HUES64 (cell line): ENCODE measurements at regions not wholly inside any gene's neighbourhood (a gene's known extent, or its start where the extent isn't known, plus 50 kb on each side); places are given as distances from the start of the nearest gene placed in this dataset.

Experiments
- H3K27ac ChIP-seq: 2 replicates; pipeline ENCODE4 v1.7.0; 2013; ENCODE audit warnings: low read depth, low read length, inconsistent platforms
- H3K27me3 ChIP-seq: 2 replicates; pipeline ENCODE4 v1.6.1; 2013; ENCODE audit warnings: mild to moderate bottlenecking, low read length; ENCODE audit not compliant: insufficient read depth
- H3K36me3 ChIP-seq: 2 replicates; pipeline ENCODE4 v1.6.1; 2013; ENCODE audit warnings: mild to moderate bottlenecking, low read length; ENCODE audit not compliant: insufficient read depth
- H3K4me1 ChIP-seq: 2 replicates; pipeline ENCODE4 v1.6.1; 2013; ENCODE audit warnings: mild to moderate bottlenecking, low read length, moderate library complexity; ENCODE audit not compliant: insufficient read depth
- H3K4me3 ChIP-seq: 2 replicates; pipeline ENCODE4 v1.5.1; 2013; ENCODE audit warnings: mild to moderate bottlenecking, low read length, moderate library complexity
- H3K9ac ChIP-seq: 2 replicates; pipeline ENCODE4 v1.6.1; 2013; ENCODE audit warnings: mild to moderate bottlenecking, low read depth, low read length
- H3K9me3 ChIP-seq: 2 replicates; pipeline ENCODE4 v1.6.1; 2013; ENCODE audit warnings: low read depth, low read length; ENCODE audit not compliant: insufficient read depth
- WGBS: fragments of 150-250, 120-280 bp; methylation state at CpG from one replicate; pipeline ENCODE4 v1.1.7; 2013; ENCODE audit warnings: missing lambda C conversion rate; 5-methylcytosine and 5-hydroxymethylcytosine counted together

DNA sequence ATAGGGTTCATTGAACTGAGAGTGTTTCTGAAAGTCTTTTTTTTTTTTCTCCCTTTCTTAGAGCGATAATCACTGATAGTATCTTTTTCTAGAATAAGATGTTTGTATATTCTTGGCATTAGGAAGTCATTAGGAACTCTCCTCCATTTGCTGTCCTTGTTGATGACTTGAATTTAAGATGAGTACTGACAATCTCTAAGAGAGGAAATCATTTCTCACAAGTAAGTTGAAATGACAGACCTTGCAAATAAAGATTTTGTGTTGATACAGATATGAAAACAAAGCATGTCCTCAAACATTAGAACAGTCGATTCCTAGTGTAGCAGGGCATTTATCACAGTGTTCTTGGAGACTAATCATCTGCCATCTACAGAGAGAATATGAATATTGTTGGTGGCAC is 458.4 kb upstream of the SYT1 start:
- Histone ChIP-seq H3K4me1 (peaks cover 55% of the 10 kb centered on the region), H3K4me3 (no peak overlapping the region), H3K9ac (no peak overlapping the region), H3K9me3 (no peaks in the 10 kb centered on the region), H3K27ac (no peak overlapping the region), H3K36me3 (no peaks in the 10 kb centered on the region), H3K27me3 (no peaks in the 10 kb centered on the region)
- WGBS = 100% methylated on average over 1 of the region's 2 CpGs

DNA sequence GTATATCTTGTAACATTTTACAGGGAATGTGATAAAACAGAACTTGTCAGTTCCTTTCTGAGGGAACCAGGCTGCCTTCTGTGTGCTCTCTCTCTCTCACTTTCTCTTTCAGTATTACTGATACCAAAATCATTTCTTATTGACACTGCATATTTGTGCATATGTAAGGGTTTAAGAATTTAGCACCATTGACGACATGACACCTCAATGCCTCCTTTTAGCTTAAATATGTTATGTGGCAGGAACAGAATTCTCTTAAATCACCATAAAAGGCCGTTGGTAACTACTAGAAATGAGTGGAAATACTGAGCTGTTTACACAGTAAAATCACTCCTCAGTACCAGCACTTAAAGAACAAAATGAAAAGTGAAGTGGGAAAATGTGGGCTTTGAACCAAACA is 457.7 kb upstream of the SYT1 start:
- no CpG with 5 or more reads among the region's 2 CpGs for WGBS
- Histone ChIP-seq H3K9ac (no peak overlapping the region), H3K36me3 (no peaks in the 10 kb centered on the region), H3K9me3 (no peaks in the 10 kb centered on the region), H3K27ac (no peak overlapping the region), H3K4me3 (no peak overlapping the region), H3K27me3 (no peaks in the 10 kb centered on the region), H3K4me1 (peaks cover 52% of the 10 kb centered on the region)

GRCh38 chr12:78407722-78408121 is 456.9 kb upstream of the SYT1 start:
- no peak overlapping the region for H3K4me3 ChIP-seq
- peaks cover 44% of the 10 kb centered on the region for H3K4me1 ChIP-seq
- H3K27ac ChIP-seq = no peak overlapping the region
- no peak overlapping the region for H3K9ac ChIP-seq
- 94% methylated on average over 2 of the region's 2 CpGs for WGBS
- no peaks in the 10 kb centered on the region for H3K27me3 ChIP-seq
- no peaks in the 10 kb centered on the region for H3K36me3 ChIP-seq
- H3K9me3 ChIP-seq = no peaks in the 10 kb centered on the region

GRCh38 chr12:78414071-78414470 is 450.5 kb upstream of the SYT1 start:
- no peaks in the 10 kb centered on the region for H3K36me3 ChIP-seq
- H3K4me1 ChIP-seq = no peaks in the 10 kb centered on the region
- no peaks in the 10 kb centered on the region for H3K27me3 ChIP-seq
- H3K27ac ChIP-seq = no peak overlapping the region
- no peaks in the 10 kb centered on the region for H3K9me3 ChIP-seq
- no peak overlapping the region for H3K9ac ChIP-seq
- no peak overlapping the region for H3K4me3 ChIP-seq
- WGBS = 96% methylated on average over 1 of the region's 1 CpG

GRCh38 chr12:78418919-78419318 is 445.7 kb upstream of the SYT1 start:
- Histone ChIP-seq H3K27me3 (no peaks in the 10 kb centered on the region), H3K4me1 (no peaks in the 10 kb centered on the region), H3K9ac (no peak overlapping the region), H3K4me3 (no peak overlapping the region), H3K9me3 (no peaks in the 10 kb centered on the region), H3K27ac (no peak overlapping the region), H3K36me3 (no peaks in the 10 kb centered on the region)
- WGBS = 92% methylated on average over 2 of the region's 2 CpGs

GRCh38 chr12:78419513-78419912 is 445.1 kb upstream of the SYT1 start:
- 100% methylated on average over 2 of the region's 3 CpGs for WGBS
- no peak overlapping the region for H3K27ac ChIP-seq

DNA sequence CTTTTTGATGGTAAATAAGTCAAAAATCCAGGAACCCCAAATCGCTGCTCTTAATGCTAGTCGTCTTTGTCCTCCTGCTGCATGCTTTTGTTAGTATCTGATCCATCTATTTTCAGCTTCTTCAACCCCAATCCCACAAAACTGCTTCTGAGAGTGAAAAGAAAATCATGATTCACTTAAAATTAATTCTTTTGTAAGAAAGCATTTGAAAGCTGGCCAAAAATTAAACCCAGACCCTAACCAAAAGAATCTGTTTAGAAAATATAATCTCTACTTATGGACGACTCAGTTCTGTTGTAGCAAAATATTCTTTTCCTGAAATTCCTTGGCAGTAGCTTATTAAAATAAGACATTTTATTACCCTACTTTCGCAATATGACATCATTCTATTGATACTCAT is 443.6 kb upstream of the SYT1 start:
- 89% methylated on average over 3 of the region's 4 CpGs for WGBS
- H3K9me3 ChIP-seq = no peaks in the 10 kb centered on the region
- no peaks in the 10 kb centered on the region for H3K36me3 ChIP-seq
- H3K9ac ChIP-seq = no peak overlapping the region
- H3K27ac ChIP-seq = no peak overlapping the region
- H3K27me3 ChIP-seq = no peaks in the 10 kb centered on the region
- H3K4me3 ChIP-seq = no peak overlapping the region
- H3K4me1 ChIP-seq = no peaks in the 10 kb centered on the region

More at GRCh38 chr12:78419513-78419912, 445.1 kb upstream of the SYT1 start:
- Histone ChIP-seq H3K27me3 (no peaks in the 10 kb centered on the region), H3K36me3 (no peaks in the 10 kb centered on the region), H3K4me1 (no peaks in the 10 kb centered on the region), H3K9me3 (no peaks in the 10 kb centered on the region), H3K9ac (no peak overlapping the region), H3K4me3 (no peak overlapping the region)

DNA sequence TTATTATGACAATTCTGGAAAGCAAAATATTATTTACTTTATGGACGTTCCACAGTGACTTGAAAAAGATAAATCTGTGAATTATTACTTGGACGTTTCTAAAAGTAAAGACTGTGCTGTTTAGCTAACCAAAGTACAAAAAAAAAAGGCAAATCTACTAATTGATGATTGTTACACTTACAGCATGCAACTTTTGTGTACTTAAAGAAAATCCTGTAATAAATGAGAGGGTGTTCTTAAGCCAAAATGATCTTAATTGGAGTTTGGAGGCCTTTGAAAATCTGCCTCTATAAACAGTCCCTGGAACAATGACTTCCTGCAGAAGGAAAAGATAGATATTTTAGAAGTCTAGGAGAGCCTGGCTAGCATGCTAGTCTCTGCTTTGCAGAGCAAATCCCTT is 434.0 kb upstream of the SYT1 start:
- H3K4me3 ChIP-seq = no peak overlapping the region
- H3K36me3 ChIP-seq = no peaks in the 10 kb centered on the region
- no peaks in the 10 kb centered on the region for H3K27me3 ChIP-seq
- WGBS = 93% methylated on average over 2 of the region's 2 CpGs
- no peaks in the 10 kb centered on the region for H3K4me1 ChIP-seq
- no peak overlapping the region for H3K9ac ChIP-seq
- no peak overlapping the region for H3K27ac ChIP-seq
- no peaks in the 10 kb centered on the region for H3K9me3 ChIP-seq

DNA sequence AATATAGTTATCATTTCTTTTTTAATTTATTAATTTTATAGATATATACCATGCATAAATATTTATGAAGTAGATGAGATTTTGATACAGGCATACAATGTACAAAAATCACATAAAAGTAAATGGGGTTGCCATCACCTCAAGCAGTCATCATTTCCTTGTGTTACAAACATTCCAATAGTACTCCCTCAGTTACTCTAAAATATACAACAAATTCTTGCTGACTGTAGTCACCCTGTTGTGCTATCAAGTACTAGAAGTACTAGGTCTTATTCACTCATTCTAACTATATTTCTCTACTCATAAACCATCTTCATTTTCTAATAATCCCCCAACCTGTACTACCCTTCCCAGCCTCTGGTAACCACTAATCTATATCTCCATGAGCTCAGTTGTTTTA is 432.6 kb upstream of the SYT1 start:
- H3K9ac ChIP-seq = no peak overlapping the region
- no peak overlapping the region for H3K4me3 ChIP-seq
- H3K36me3 ChIP-seq = no peaks in the 10 kb centered on the region
- H3K9me3 ChIP-seq = no peaks in the 10 kb centered on the region
- H3K27ac ChIP-seq = no peak overlapping the region
- no peaks in the 10 kb centered on the region for H3K27me3 ChIP-seq
- no peaks in the 10 kb centered on the region for H3K4me1 ChIP-seq

GRCh38 chr12:78439666-78440065 is 424.9 kb upstream of the SYT1 start:
- Histone ChIP-seq H3K9me3 (no peaks in the 10 kb centered on the region), H3K36me3 (no peaks in the 10 kb centered on the region), H3K27ac (no peak overlapping the region), H3K27me3 (no peaks in the 10 kb centered on the region), H3K4me3 (no peak overlapping the region), H3K4me1 (no peaks in the 10 kb centered on the region), H3K9ac (no peak overlapping the region)
- WGBS = 93% methylated on average over 5 of the region's 5 CpGs

DNA sequence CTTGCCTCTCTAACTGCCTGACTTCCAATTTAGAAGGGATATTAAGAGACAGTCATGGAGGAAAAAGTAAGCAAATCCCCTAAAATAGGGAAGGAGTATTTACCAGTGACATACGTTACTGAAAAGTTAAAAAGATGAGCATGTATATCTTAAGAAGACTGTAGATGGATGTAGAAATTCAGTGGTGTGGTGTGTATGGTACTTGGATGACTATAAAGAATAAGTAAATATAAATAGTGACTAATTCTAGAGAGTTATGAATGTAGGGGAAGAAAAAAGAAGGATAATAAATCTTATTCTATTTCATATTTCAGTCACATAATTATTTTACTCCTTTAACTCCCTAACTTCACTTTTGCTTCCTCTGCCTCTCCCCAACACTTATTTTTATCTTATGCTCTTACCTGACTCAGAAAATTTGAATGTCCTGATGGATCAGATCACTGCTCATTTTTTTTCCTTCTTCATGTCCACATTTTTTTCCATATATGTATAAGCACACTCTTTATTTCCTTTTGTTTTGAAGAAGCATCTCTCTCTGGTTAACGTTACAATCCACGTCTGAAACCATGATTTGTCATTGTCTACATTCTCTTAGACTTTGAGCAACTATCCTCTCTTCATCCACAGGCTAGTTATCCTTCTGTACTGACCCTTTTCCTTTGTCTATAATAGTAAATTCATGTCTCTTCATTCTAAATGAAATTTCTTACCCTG is 422.7 kb upstream of the SYT1 start:
- Histone ChIP-seq H3K9me3 (no peaks in the 10 kb centered on the region), H3K27me3 (no peaks in the 10 kb centered on the region), H3K4me3 (no peak overlapping the region), H3K36me3 (no peaks in the 10 kb centered on the region), H3K4me1 (no peaks in the 10 kb centered on the region), H3K27ac (no peak overlapping the region), H3K9ac (no peak overlapping the region)
- WGBS = 88% methylated on average over 3 of the region's 3 CpGs

DNA sequence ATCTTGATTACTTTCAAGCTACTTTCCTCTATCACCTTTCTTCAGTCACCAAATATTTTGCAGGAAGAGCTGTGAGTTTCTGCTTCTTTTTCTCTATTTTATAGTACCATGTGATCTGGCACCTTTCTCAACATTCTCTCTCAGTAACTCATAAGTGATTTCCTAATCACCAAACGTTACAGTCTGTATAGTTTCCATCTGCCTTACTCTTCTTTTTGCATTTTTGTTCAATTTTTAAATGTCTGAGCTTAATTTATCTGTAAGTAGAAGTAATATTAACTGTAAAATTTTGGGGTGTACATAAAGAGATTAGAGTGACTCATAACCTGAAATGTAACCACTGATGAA is 422.1 kb upstream of the SYT1 start:
- Histone ChIP-seq H3K9me3 (no peaks in the 10 kb centered on the region), H3K27me3 (no peaks in the 10 kb centered on the region), H3K4me3 (no peak overlapping the region), H3K9ac (no peak overlapping the region), H3K27ac (no peak overlapping the region), H3K4me1 (no peaks in the 10 kb centered on the region), H3K36me3 (no peaks in the 10 kb centered on the region)
- 86% methylated on average over 1 of the region's 1 CpG for WGBS
